ENCODE measurements at regions not wholly inside any gene's neighbourhood (a gene's known extent, or its start where the extent isn't known, plus 50 kb on each side); places are given as distances from the start of the nearest gene placed in this dataset.
A peak's percentile ranks its signal among the peaks of the same experiment; 100 is the strongest.

- Histone ChIP-seq H2AFZ (peak overlapping the region; percentile 61; the same call in 1 of the 2 replicates), H3K4me2 (no peak overlapping the region), H3K27me3 (ENCODE audit: insufficient read depth) (no peaks in the 10 kb centered on the region), H4K20me1 (replicated peaks; ENCODE audit: insufficient read depth) (no peaks in the 10 kb centered on the region), H3K79me2 (replicated peaks; ENCODE audit: insufficient read depth) (no peaks in the 10 kb centered on the region), H3K4me3 (no peak overlapping the region), H3K4me1 (ENCODE audit: insufficient read depth) (no peaks in the 10 kb centered on the region), H3K27ac (ENCODE audit: low read depth) (no peak overlapping the region), H3K9me2 (ENCODE audit: insufficient read depth) (0 out of 2 replicates have a peak, but pooled peaks cover 4% of the 10 kb centered on the region), H3F3A (replicated peaks; ENCODE audit: low read depth) (no peaks in the 10 kb centered on the region), H3K36me3 (ENCODE audit: insufficient read depth) (no peaks in the 10 kb centered on the region)
- DNase-seq (ENCODE audit: low spot score) (no peak), ATAC-seq (no peak)
- Mint-ChIP-seq H3K36me3 (ENCODE audit: low read depth) (no peaks in the 10 kb centered on the region), H3K27me3 (ENCODE audit: insufficient read depth, low read depth, poor library complexity) (peaks cover 2% of the 10 kb centered on the region), H3K27ac (no peak overlapping the region), H3K4me1 (no peaks in the 10 kb centered on the region), H3K9me3 (no peaks in the 10 kb centered on the region; the same call in 2 of the 3 replicates), H3K4me3 (no peak overlapping the region)
- TF ChIP-seq NANOG (IDR thresholded peaks at IDR 0.05; ENCODE audit: borderline replicate concordance) (no peak), ZNF331 (CRISPR knock-in tag; IDR thresholded peaks at IDR 0.05; ENCODE audit: low read depth) (no peak), POLR2AphosphoS5 (IDR thresholded peaks at IDR 0.05; ENCODE audit: low read depth) (no peak), EZH2 (IDR thresholded peaks at IDR 0.05; ENCODE audit: low read depth, unreplicated experiment) (no peak), EZH2phosphoT487 (IDR thresholded peaks at IDR 0.05; ENCODE audit: unreplicated experiment) (no peak), CREB1 (CRISPR knock-in tag; IDR thresholded peaks at IDR 0.05; ENCODE audit: low read depth) (no peak), ZNF114 (CRISPR knock-in tag; IDR thresholded peaks at IDR 0.05) (no peak), ZNF462 (CRISPR knock-in tag; IDR thresholded peaks at IDR 0.05) (no peak), JUNB (IDR thresholded peaks at IDR 0.05; ENCODE audit: unreplicated experiment) (no peak), STAT1 (IDR thresholded peaks at IDR 0.05; ENCODE audit: unreplicated experiment) (no peak)
- TF ChIP-seq, protein P1, sequence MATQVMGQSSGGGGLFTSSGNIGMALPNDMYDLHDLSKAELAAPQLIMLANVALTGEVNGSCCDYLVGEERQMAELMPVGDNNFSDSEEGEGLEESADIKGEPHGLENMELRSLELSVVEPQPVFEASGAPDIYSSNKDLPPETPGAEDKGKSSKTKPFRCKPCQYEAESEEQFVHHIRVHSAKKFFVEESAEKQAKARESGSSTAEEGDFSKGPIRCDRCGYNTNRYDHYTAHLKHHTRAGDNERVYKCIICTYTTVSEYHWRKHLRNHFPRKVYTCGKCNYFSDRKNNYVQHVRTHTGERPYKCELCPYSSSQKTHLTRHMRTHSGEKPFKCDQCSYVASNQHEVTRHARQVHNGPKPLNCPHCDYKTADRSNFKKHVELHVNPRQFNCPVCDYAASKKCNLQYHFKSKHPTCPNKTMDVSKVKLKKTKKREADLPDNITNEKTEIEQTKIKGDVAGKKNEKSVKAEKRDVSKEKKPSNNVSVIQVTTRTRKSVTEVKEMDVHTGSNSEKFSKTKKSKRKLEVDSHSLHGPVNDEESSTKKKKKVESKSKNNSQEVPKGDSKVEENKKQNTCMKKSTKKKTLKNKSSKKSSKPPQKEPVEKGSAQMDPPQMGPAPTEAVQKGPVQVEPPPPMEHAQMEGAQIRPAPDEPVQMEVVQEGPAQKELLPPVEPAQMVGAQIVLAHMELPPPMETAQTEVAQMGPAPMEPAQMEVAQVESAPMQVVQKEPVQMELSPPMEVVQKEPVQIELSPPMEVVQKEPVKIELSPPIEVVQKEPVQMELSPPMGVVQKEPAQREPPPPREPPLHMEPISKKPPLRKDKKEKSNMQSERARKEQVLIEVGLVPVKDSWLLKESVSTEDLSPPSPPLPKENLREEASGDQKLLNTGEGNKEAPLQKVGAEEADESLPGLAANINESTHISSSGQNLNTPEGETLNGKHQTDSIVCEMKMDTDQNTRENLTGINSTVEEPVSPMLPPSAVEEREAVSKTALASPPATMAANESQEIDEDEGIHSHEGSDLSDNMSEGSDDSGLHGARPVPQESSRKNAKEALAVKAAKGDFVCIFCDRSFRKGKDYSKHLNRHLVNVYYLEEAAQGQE (IDR thresholded peaks at IDR 0.05; ENCODE audit: unreplicated experiment): no peak
- TF ChIP-seq, protein P2, sequence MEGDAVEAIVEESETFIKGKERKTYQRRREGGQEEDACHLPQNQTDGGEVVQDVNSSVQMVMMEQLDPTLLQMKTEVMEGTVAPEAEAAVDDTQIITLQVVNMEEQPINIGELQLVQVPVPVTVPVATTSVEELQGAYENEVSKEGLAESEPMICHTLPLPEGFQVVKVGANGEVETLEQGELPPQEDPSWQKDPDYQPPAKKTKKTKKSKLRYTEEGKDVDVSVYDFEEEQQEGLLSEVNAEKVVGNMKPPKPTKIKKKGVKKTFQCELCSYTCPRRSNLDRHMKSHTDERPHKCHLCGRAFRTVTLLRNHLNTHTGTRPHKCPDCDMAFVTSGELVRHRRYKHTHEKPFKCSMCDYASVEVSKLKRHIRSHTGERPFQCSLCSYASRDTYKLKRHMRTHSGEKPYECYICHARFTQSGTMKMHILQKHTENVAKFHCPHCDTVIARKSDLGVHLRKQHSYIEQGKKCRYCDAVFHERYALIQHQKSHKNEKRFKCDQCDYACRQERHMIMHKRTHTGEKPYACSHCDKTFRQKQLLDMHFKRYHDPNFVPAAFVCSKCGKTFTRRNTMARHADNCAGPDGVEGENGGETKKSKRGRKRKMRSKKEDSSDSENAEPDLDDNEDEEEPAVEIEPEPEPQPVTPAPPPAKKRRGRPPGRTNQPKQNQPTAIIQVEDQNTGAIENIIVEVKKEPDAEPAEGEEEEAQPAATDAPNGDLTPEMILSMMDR (conservative IDR thresholded peaks at IDR 0.05; ENCODE audit: low read depth in 2 of 2): no peak
- TF ChIP-seq, protein P3, sequence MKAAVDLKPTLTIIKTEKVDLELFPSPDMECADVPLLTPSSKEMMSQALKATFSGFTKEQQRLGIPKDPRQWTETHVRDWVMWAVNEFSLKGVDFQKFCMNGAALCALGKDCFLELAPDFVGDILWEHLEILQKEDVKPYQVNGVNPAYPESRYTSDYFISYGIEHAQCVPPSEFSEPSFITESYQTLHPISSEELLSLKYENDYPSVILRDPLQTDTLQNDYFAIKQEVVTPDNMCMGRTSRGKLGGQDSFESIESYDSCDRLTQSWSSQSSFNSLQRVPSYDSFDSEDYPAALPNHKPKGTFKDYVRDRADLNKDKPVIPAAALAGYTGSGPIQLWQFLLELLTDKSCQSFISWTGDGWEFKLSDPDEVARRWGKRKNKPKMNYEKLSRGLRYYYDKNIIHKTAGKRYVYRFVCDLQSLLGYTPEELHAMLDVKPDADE (IDR thresholded peaks at IDR 0.05): no peak
These were observed 195.9 kb upstream of the PARP11 start for GRCh38 chr12:4068981-4069669.

All from GM23338 (cell line).